SK-N-SH (cell line): ENCODE measurements at regions not wholly inside any gene's neighbourhood (a gene's known extent, or its start where the extent isn't known, plus 50 kb on each side); places are given as distances from the start of the nearest gene placed in this dataset.

ENCODE experiments used
- CTCF ChIA-PET: fragments of 300-600, 350-600 bp; formaldehyde crosslinking; extraction: SDS; loops from one replicate; lab custom pipeline; 2021; lab: Yijun Ruan, JAX
- POLR2A ChIA-PET: fragments of 350-600 bp; sonication (Branson Sonifier 250); formaldehyde crosslinking; extraction: SDS; loops from one replicate; lab custom pipeline; 2020; ENCODE audit warnings: antibody characterized with exemption, inconsistent platforms; lab: Yijun Ruan, JAX
- DNase-seq: peaks from one replicate; pipeline ENCODE4 v3.0.0; 2012
- H2AFZ ChIP-seq: fragments of 200-600 bp; sonication (generic); 2 replicates; pipeline ENCODE4 v1.8.1; 2016; ENCODE audit warnings: antibody characterized with exemption, mild to moderate bottlenecking, low read depth
- H3F3A ChIP-seq: fragments of 200-600 bp; sonication (generic); replicated peaks from 2 replicates; pipeline ENCODE3; 2016; ENCODE audit warnings: antibody characterized with exemption, mild to moderate bottlenecking; ENCODE audit not compliant: insufficient read depth
- H3K27ac ChIP-seq, 2 experiments: fragments of 200-500 bp in 1 of 2; fragments of 200-600 bp in 1 of 2; sonication (Bioruptor generic) in 1 of 2; sonication (generic), shearing (Covaris generic) in 1 of 2; 2 replicates each; pipeline versions ENCODE4 v1.5.1 to v1.6.1; 2014 to 2016; ENCODE audit warnings: low read depth in 2 of 2, inconsistent platforms in 1 of 2, low read length in 1 of 2, mild to moderate bottlenecking in 1 of 2, mixed read lengths in 1 of 2
- H3K27me3 ChIP-seq: fragments of 200-600 bp; sonication (generic), shearing (Covaris generic); 2 replicates; pipeline ENCODE4 v1.6.1; 2016; ENCODE audit warnings: mixed run types; ENCODE audit not compliant: insufficient read depth
- H3K36me3 ChIP-seq, 2 experiments: fragments of 200-500 bp in 1 of 2; fragments of 200-600 bp in 1 of 2; sonication (Bioruptor generic) in 1 of 2; sonication (generic) in 1 of 2; replicated peaks in 1 of 2; 2 replicates each; pipeline versions ENCODE3 to v1.5.1; 2014 to 2016; ENCODE audit warnings: low read length in 1 of 2, mild to moderate bottlenecking in 1 of 2; ENCODE audit not compliant: insufficient read depth in 2 of 2, control insufficient read depth in 1 of 2
- H3K4me1 ChIP-seq, 2 experiments: fragments of 200-500 bp in 1 of 2; fragments of 200-600 bp in 1 of 2; sonication (Bioruptor generic) in 1 of 2; sonication (generic), shearing (Covaris generic) in 1 of 2; 2 replicates each; pipeline versions ENCODE4 v1.5.1 to v1.6.1; 2014 to 2016; ENCODE audit warnings: low read depth in 1 of 2, low read length in 1 of 2, mixed run types in 1 of 2; ENCODE audit not compliant: insufficient read depth in 2 of 2, control insufficient read depth in 1 of 2
- H3K4me2 ChIP-seq: fragments of 200-600 bp; sonication (generic), shearing (Covaris generic); 2 replicates; pipeline ENCODE4 v1.6.1; 2017; ENCODE audit warnings: mixed run types
- H3K4me3 ChIP-seq, 2 experiments: fragments of 200-500 bp in 1 of 2; fragments of 200-600 bp in 1 of 2; sonication (Bioruptor generic) in 1 of 2; sonication (generic), shearing (Covaris generic) in 1 of 2; 2 replicates each; pipeline versions ENCODE4 v1.5.1 to v1.8.1; 2014 to 2016; ENCODE audit warnings: low read depth in 2 of 2, inconsistent platforms in 1 of 2, low read length in 1 of 2, mild to moderate bottlenecking in 1 of 2, mixed read lengths in 1 of 2, moderate library complexity in 1 of 2
- H3K79me2 ChIP-seq: fragments of 200-600 bp; sonication (generic); 2 replicates; pipeline ENCODE4 v1.8.1; 2017; ENCODE audit warnings: mild to moderate bottlenecking; ENCODE audit not compliant: insufficient read depth
- H3K9ac ChIP-seq: fragments of 200-600 bp; sonication (generic); 2 replicates; pipeline ENCODE4 v1.6.1; 2017; ENCODE audit warnings: mixed run types
- H3K9me2 ChIP-seq: fragments of 200-600 bp; sonication (generic); 2 replicates; pipeline ENCODE4 v1.6.1; 2017; ENCODE audit warnings: mixed run types
- H3K9me3 ChIP-seq: fragments of 200-600 bp; sonication (generic); 2 replicates; pipeline ENCODE4 v1.6.1; 2017; ENCODE audit warnings: mixed run types, mild to moderate bottlenecking, moderate library complexity
- H4K20me1 ChIP-seq: fragments of 200-600 bp; sonication (generic); 2 replicates; pipeline ENCODE4 v1.6.1; 2017; ENCODE audit warnings: mild to moderate bottlenecking, mixed run types; ENCODE audit not compliant: insufficient read depth
- ELF1 ChIP-seq: IDR thresholded peaks from 2 replicates; pipeline ENCODE4 v1.4.0; 2012
- EP300 ChIP-seq, 2 experiments: IDR thresholded peaks; 2 replicates each; pipeline versions ENCODE4 v1.4.0 to v1.6.1; 2012; ENCODE audit warnings: borderline replicate concordance in 1 of 2, low read depth in 1 of 2, low read length in 1 of 2
- FOXM1 ChIP-seq: IDR thresholded peaks from 2 replicates; pipeline ENCODE4 v1.4.0; 2012; ENCODE audit warnings: low read depth, mild to moderate bottlenecking
- GATA2 ChIP-seq: sonication (generic); formaldehyde crosslinking; IDR thresholded peaks from 2 replicates; pipeline ENCODE4 v1.5.0; 2020; ENCODE audit warnings: mild to moderate bottlenecking, missing genetic modification reagents
- JUND ChIP-seq: IDR thresholded peaks from 2 replicates; pipeline ENCODE4 v1.4.0; 2012
- MXI1 ChIP-seq: IDR thresholded peaks from 2 replicates; pipeline ENCODE4 v1.6.1; 2012; ENCODE audit warnings: mild to moderate bottlenecking, low read depth, low read length, improper control_type of control experiment
- NFIC ChIP-seq: IDR thresholded peaks from 2 replicates; pipeline ENCODE4 v1.4.0; 2012; ENCODE audit warnings: borderline replicate concordance
- POLR2AphosphoS5 ChIP-seq: IDR thresholded peaks from 2 replicates; pipeline ENCODE4 v1.6.1; 2012; ENCODE audit warnings: low read depth, low read length
- RXRA ChIP-seq: IDR thresholded peaks from 2 replicates; pipeline ENCODE4 v1.4.0; 2012; ENCODE audit warnings: low read depth, mild to moderate bottlenecking, borderline replicate concordance
- SMC3 ChIP-seq: IDR thresholded peaks from 2 replicates; pipeline ENCODE4 v1.6.1; 2012; ENCODE audit warnings: low read depth, low read length, improper control_type of control experiment
- TAF1 ChIP-seq: IDR thresholded peaks from 2 replicates; pipeline ENCODE4 v1.6.1; 2012; ENCODE audit warnings: low read depth, mild to moderate bottlenecking, low read length, moderate library complexity, borderline replicate concordance
- TCF12 ChIP-seq: IDR thresholded peaks from 2 replicates; pipeline ENCODE4 v1.4.0; 2012
- WGBS: methylation state at CpG from one replicate; pipeline ENCODE4 v1.1.6; 2017; ENCODE audit warnings: low lambda C conversion rate; 5-methylcytosine and 5-hydroxymethylcytosine counted together
- TF ChIP-seq, protein P1 (sequence below): IDR thresholded peaks from 2 replicates; pipeline ENCODE4 v1.4.0; 2012; ENCODE audit warnings: low read depth, borderline replicate concordance
- TF ChIP-seq, protein P2 (sequence below): fragments of 150-350 bp; IDR thresholded peaks from 2 replicates; pipeline ENCODE4 v1.6.1; 2017; ENCODE audit warnings: antibody characterized with exemption, low read length, low read depth, borderline replicate concordance
- TF ChIP-seq, protein P3 (sequence below): IDR thresholded peaks from 2 replicates; pipeline ENCODE4 v1.4.0; 2012; ENCODE audit warnings: low read depth, borderline replicate concordance
- TF ChIP-seq, protein P4 (sequence below): IDR thresholded peaks from 2 replicates; pipeline ENCODE4 v1.6.1; 2012; ENCODE audit warnings: mild to moderate bottlenecking, low read depth, low read length, moderate library complexity
- TF ChIP-seq, protein P5 (sequence below): IDR thresholded peaks from 2 replicates; pipeline ENCODE4; 2012

DNA sequence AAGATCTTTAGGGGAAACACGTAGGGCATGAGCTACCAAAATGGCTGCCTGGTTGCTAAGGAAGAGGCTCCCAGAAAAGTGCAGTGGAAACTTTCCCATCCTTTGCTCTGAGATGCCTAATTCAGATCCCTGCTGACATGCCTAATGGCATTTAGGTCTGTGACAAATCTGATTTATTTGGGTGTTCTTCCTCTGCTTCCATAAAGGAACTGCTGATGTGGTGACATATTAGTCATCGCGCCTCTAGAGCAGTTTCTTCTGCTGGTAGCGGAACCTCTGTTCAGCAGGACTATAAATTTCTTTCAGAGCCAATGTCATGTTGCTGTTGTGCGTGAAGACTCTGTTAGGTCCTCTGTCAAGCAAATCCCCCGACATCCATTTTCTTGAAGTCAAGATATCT is 310.0 kb downstream of the PDHA2 start:
- H3F3A ChIP-seq: no peaks in the 10 kb centered on the region
- DNase-seq: no peak
- no peak overlapping the region for H3K4me3 ChIP-seq
- H3K4me2 ChIP-seq: no peak overlapping the region
- no peaks in the 10 kb centered on the region for H3K4me1 ChIP-seq
- POLR2A ChIA-PET: no interaction called here
- no peaks in the 10 kb centered on the region for H3K79me2 ChIP-seq
- no peaks in the 10 kb centered on the region for H3K27me3 ChIP-seq
- no peaks in the 10 kb centered on the region for H3K9me2 ChIP-seq
- 90% methylated on average over 6 of the region's 6 CpGs for WGBS
- TF ChIP-seq MXI1: no peak
- TF ChIP-seq, protein P1, sequence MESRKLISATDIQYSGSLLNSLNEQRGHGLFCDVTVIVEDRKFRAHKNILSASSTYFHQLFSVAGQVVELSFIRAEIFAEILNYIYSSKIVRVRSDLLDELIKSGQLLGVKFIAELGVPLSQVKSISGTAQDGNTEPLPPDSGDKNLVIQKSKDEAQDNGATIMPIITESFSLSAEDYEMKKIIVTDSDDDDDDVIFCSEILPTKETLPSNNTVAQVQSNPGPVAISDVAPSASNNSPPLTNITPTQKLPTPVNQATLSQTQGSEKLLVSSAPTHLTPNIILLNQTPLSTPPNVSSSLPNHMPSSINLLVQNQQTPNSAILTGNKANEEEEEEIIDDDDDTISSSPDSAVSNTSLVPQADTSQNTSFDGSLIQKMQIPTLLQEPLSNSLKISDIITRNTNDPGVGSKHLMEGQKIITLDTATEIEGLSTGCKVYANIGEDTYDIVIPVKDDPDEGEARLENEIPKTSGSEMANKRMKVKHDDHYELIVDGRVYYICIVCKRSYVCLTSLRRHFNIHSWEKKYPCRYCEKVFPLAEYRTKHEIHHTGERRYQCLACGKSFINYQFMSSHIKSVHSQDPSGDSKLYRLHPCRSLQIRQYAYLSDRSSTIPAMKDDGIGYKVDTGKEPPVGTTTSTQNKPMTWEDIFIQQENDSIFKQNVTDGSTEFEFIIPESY: no peak
- no peak for TF ChIP-seq EP300 (IDR thresholded peaks at IDR 0.05; ENCODE audit: borderline replicate concordance in 1 of 2, low read depth in 1 of 2, low read length in 1 of 2)
- no peak for TF ChIP-seq FOXM1
- CTCF ChIA-PET: no interaction called here
- H3K9ac ChIP-seq: no peak overlapping the region
- no peaks in the 10 kb centered on the region for H3K36me3 ChIP-seq
- H2AFZ ChIP-seq: no peak overlapping the region
- no peak overlapping the region for H3K27ac ChIP-seq
- H4K20me1 ChIP-seq: no peaks in the 10 kb centered on the region
- no peaks in the 10 kb centered on the region for H3K9me3 ChIP-seq

DNA sequence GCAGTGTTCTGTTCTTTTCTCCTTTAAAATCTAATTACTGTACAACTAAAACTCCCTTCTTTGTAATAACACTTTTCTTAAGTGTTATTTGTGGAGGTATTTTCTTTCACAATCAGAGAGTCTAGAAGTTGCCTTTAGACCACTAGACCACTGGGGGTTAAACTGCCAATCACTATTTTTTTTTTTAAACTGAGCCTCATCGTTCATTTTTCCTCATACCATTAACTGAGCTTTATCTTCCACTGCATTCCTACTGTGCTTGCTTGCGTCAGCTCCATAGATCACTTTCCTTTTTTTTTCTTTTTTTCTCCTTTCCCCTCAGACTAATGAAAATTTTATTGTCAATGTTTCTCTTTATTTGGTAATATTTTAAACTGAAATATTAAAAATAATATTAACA is 310.6 kb downstream of the PDHA2 start:
- H3K9ac ChIP-seq: no peak overlapping the region
- ChIA-PET POLR2A (no interaction called here), CTCF (no interaction called here)
- no peak for DNase-seq
- H3K4me1 ChIP-seq: no peaks in the 10 kb centered on the region
- H3F3A ChIP-seq: no peaks in the 10 kb centered on the region
- H3K9me2 ChIP-seq: no peaks in the 10 kb centered on the region
- 59% methylated on average over 2 of the region's 2 CpGs for WGBS
- 0 out of 2 replicates have a peak overlapping the region, but pooled peaks have one; percentile 48 for H2AFZ ChIP-seq
- H4K20me1 ChIP-seq: no peaks in the 10 kb centered on the region
- H3K36me3 ChIP-seq: no peaks in the 10 kb centered on the region
- H3K4me3 ChIP-seq: no peak overlapping the region
- H3K79me2 ChIP-seq: no peaks in the 10 kb centered on the region
- no peak overlapping the region for H3K27ac ChIP-seq
- no peaks in the 10 kb centered on the region for H3K27me3 ChIP-seq
- H3K4me2 ChIP-seq: no peak overlapping the region
- no peaks in the 10 kb centered on the region for H3K9me3 ChIP-seq
- no peak for TF ChIP-seq ELF1
- no peak for TF ChIP-seq NFIC
- TF ChIP-seq GATA2 (CRISPR knock-in tag): no peak
- TF ChIP-seq, protein P2, sequence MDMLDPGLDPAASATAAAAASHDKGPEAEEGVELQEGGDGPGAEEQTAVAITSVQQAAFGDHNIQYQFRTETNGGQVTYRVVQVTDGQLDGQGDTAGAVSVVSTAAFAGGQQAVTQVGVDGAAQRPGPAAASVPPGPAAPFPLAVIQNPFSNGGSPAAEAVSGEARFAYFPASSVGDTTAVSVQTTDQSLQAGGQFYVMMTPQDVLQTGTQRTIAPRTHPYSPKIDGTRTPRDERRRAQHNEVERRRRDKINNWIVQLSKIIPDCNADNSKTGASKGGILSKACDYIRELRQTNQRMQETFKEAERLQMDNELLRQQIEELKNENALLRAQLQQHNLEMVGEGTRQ: no peak
- TF ChIP-seq, protein P3, sequence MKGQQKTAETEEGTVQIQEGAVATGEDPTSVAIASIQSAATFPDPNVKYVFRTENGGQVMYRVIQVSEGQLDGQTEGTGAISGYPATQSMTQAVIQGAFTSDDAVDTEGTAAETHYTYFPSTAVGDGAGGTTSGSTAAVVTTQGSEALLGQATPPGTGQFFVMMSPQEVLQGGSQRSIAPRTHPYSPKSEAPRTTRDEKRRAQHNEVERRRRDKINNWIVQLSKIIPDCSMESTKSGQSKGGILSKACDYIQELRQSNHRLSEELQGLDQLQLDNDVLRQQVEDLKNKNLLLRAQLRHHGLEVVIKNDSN: no peak
- TF ChIP-seq, protein P1: no peak
- TF ChIP-seq RXRA: no peak
- TF ChIP-seq, protein P4, sequence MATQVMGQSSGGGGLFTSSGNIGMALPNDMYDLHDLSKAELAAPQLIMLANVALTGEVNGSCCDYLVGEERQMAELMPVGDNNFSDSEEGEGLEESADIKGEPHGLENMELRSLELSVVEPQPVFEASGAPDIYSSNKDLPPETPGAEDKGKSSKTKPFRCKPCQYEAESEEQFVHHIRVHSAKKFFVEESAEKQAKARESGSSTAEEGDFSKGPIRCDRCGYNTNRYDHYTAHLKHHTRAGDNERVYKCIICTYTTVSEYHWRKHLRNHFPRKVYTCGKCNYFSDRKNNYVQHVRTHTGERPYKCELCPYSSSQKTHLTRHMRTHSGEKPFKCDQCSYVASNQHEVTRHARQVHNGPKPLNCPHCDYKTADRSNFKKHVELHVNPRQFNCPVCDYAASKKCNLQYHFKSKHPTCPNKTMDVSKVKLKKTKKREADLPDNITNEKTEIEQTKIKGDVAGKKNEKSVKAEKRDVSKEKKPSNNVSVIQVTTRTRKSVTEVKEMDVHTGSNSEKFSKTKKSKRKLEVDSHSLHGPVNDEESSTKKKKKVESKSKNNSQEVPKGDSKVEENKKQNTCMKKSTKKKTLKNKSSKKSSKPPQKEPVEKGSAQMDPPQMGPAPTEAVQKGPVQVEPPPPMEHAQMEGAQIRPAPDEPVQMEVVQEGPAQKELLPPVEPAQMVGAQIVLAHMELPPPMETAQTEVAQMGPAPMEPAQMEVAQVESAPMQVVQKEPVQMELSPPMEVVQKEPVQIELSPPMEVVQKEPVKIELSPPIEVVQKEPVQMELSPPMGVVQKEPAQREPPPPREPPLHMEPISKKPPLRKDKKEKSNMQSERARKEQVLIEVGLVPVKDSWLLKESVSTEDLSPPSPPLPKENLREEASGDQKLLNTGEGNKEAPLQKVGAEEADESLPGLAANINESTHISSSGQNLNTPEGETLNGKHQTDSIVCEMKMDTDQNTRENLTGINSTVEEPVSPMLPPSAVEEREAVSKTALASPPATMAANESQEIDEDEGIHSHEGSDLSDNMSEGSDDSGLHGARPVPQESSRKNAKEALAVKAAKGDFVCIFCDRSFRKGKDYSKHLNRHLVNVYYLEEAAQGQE: no peak
- TF ChIP-seq TAF1: no peak
- TF ChIP-seq MXI1: no peak
- TF ChIP-seq, protein P5, sequence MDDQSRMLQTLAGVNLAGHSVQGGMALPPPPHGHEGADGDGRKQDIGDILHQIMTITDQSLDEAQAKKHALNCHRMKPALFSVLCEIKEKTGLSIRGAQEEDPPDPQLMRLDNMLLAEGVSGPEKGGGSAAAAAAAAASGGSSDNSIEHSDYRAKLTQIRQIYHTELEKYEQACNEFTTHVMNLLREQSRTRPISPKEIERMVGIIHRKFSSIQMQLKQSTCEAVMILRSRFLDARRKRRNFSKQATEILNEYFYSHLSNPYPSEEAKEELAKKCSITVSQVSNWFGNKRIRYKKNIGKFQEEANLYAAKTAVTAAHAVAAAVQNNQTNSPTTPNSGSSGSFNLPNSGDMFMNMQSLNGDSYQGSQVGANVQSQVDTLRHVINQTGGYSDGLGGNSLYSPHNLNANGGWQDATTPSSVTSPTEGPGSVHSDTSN: no peak
- TF ChIP-seq SMC3: no peak
- no peak for TF ChIP-seq JUND
- no peak for TF ChIP-seq POLR2AphosphoS5
- TF ChIP-seq TCF12: no peak
